ENCODE measurements at regions not wholly inside any gene's neighbourhood (a gene's known extent, or its start where the extent isn't known, plus 50 kb on each side); places are given as distances from the start of the nearest gene placed in this dataset.

GRCh38 chr10:8438603-8439002, 384.1 kb downstream of the GATA3 start:
- no peak for DNase-seq (ENCODE audit: low spot score)
- intact Hi-C loops (cut with DNase I), result no loop called here

- intact Hi-C loops (cut with DNase I), result no loop called here
- no peak for DNase-seq (ENCODE audit: low spot score)
Measured at GRCh38 chr10:8439040-8439439, 384.6 kb downstream of the GATA3 start.

GRCh38 chr10:8444630-8445029, 390.1 kb downstream of the GATA3 start:
- intact Hi-C loops (cut with DNase I), result no loop called here
- no peak for DNase-seq (ENCODE audit: low spot score)

GRCh38 chr10:8445353-8445752, 390.9 kb downstream of the GATA3 start:
- DNase-seq (ENCODE audit: low spot score), result no peak
- intact Hi-C loops (cut with DNase I), result no loop called here

GRCh38 chr10:8449909-8450308, 395.4 kb downstream of the GATA3 start:
- no peak for DNase-seq (ENCODE audit: low spot score)
- intact Hi-C loops (cut with DNase I), result no loop called here

- intact Hi-C loops (cut with DNase I), result no loop called here
- no peak for DNase-seq (ENCODE audit: low spot score)
Measured at GRCh38 chr10:8453587-8453986, 399.1 kb downstream of the GATA3 start.

- intact Hi-C loops (cut with DNase I), result no loop called here
Measured at GRCh38 chr10:8454357-8454756, 399.9 kb downstream of the GATA3 start.

GRCh38 chr10:8455181-8455580, 400.7 kb downstream of the GATA3 start:
- no peak for DNase-seq (ENCODE audit: low spot score)
- intact Hi-C loops (cut with DNase I), result no loop called here

More at GRCh38 chr10:8454357-8454756, 399.9 kb downstream of the GATA3 start:
- DNase-seq (ENCODE audit: low spot score), result no peak

GRCh38 chr10:8456386-8456785, 401.9 kb downstream of the GATA3 start:
- no peak for DNase-seq (ENCODE audit: low spot score)
- intact Hi-C loops (cut with DNase I), result no loop called here

GRCh38 chr10:8460626-8461025, 406.1 kb downstream of the GATA3 start:
- intact Hi-C loops (cut with DNase I), result no loop called here
- no peak for DNase-seq (ENCODE audit: low spot score)

- intact Hi-C loops (cut with DNase I), result no loop called here
- no peak for DNase-seq (ENCODE audit: low spot score)
Measured at GRCh38 chr10:8462565-8462964, 408.1 kb downstream of the GATA3 start.

GRCh38 chr10:8463853-8464252, 409.4 kb downstream of the GATA3 start:
- DNase-seq (ENCODE audit: low spot score), result no peak
- intact Hi-C loops (cut with DNase I), result no loop called here

GRCh38 chr10:8468477-8468876, 414.0 kb downstream of the GATA3 start:
- DNase-seq (ENCODE audit: low spot score), result no peak
- intact Hi-C loops (cut with DNase I), result no loop called here

- no peak for DNase-seq (ENCODE audit: low spot score)
- intact Hi-C loops (cut with DNase I), result no loop called here
Measured at GRCh38 chr10:8473205-8473604, 418.7 kb downstream of the GATA3 start.

GRCh38 chr10:8477300-8477699, 422.8 kb downstream of the GATA3 start:
- intact Hi-C loops (cut with DNase I), result no loop called here
- no peak for DNase-seq (ENCODE audit: low spot score)

- no peak for DNase-seq (ENCODE audit: low spot score)
- intact Hi-C loops (cut with DNase I), result no loop called here
Measured at GRCh38 chr10:8481718-8482504, 427.4 kb downstream of the GATA3 start.

GRCh38 chr10:8485032-8485431, 430.5 kb downstream of the GATA3 start:
- no peak for DNase-seq (ENCODE audit: low spot score)
- intact Hi-C loops (cut with DNase I), result no loop called here

- intact Hi-C loops (cut with DNase I), result no loop called here
- DNase-seq (ENCODE audit: low spot score), result no peak
Measured at GRCh38 chr10:8487346-8487745, 432.9 kb downstream of the GATA3 start.

GRCh38 chr10:8489232-8489631, 434.7 kb downstream of the GATA3 start:
- DNase-seq (ENCODE audit: low spot score), result no peak
- intact Hi-C loops (cut with DNase I), result no loop called here

GRCh38 chr10:8489823-8490222, 435.3 kb downstream of the GATA3 start:
- intact Hi-C loops (cut with DNase I), result no loop called here
- no peak for DNase-seq (ENCODE audit: low spot score)

GRCh38 chr10:8498290-8498689, 443.8 kb downstream of the GATA3 start:
- no peak for DNase-seq (ENCODE audit: low spot score)
- intact Hi-C loops (cut with DNase I), result no loop called here

GRCh38 chr10:8498881-8499280, 444.4 kb downstream of the GATA3 start:
- intact Hi-C loops (cut with DNase I), result no loop called here
- DNase-seq (ENCODE audit: low spot score), result no peak

Measured in cardiac septum (tissue), 1 donor.